Activated naive CD4-positive, alpha-beta T cell treated with anti-CD3 and anti-CD28 coated beads, Interleukin-2, amount 50 U/mL, for 24 hours (primary cell): ENCODE measurements at regions not wholly inside any gene's neighbourhood (a gene's known extent, or its start where the extent isn't known, plus 50 kb on each side); places are given as distances from the start of the nearest gene placed in this dataset.

ENCODE experiments used
- H3K27ac Mint-ChIP-seq: one replicate; pipeline ENCODE4 v1.8.0; 2021; ENCODE audit warnings: mild to moderate bottlenecking, mixed read lengths
- H3K27me3 Mint-ChIP-seq: one replicate; pipeline ENCODE4 v1.8.0; 2021; ENCODE audit warnings: mixed read lengths
- H3K36me3 Mint-ChIP-seq: one replicate; pipeline ENCODE4 v1.8.0; 2021; ENCODE audit warnings: mixed read lengths
- H3K4me1 Mint-ChIP-seq: one replicate; pipeline ENCODE4 v1.8.0; 2021; ENCODE audit warnings: mixed read lengths
- H3K4me3 Mint-ChIP-seq: one replicate; pipeline ENCODE4 v1.8.0; 2021; ENCODE audit warnings: mild to moderate bottlenecking, mixed read lengths
- H3K9me3 Mint-ChIP-seq: one replicate; pipeline ENCODE4 v1.8.0; 2021; ENCODE audit warnings: mixed read lengths

DNA sequence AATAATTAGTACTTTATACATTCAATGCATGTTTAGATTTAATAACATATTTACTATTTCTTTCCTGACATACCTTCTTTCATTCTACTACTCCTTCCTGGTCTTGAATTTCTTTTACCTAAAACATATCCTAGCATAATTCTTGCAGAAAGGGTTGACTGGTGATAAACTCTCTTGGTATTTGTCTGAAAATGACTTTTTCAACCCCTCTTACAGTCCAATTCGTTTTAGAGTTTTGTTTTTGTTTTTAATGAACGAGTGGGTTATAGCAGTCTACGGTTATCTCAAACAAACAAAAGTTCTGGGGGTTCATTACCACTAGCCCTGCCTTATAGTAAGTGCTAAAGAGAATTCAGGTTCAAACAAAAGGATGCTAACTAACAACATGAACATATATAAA is 69.6 kb upstream of the ALDH1B1 start:
- no peak overlapping the region for H3K4me3 Mint-ChIP-seq
- H3K9me3 Mint-ChIP-seq, result no peaks in the 10 kb centered on the region
- peaks cover 2% of the 10 kb centered on the region for H3K36me3 Mint-ChIP-seq
- H3K4me1 Mint-ChIP-seq, result no peaks in the 10 kb centered on the region
- H3K27ac Mint-ChIP-seq, result no peak overlapping the region
- peaks cover 7% of the 10 kb centered on the region for H3K27me3 Mint-ChIP-seq

DNA sequence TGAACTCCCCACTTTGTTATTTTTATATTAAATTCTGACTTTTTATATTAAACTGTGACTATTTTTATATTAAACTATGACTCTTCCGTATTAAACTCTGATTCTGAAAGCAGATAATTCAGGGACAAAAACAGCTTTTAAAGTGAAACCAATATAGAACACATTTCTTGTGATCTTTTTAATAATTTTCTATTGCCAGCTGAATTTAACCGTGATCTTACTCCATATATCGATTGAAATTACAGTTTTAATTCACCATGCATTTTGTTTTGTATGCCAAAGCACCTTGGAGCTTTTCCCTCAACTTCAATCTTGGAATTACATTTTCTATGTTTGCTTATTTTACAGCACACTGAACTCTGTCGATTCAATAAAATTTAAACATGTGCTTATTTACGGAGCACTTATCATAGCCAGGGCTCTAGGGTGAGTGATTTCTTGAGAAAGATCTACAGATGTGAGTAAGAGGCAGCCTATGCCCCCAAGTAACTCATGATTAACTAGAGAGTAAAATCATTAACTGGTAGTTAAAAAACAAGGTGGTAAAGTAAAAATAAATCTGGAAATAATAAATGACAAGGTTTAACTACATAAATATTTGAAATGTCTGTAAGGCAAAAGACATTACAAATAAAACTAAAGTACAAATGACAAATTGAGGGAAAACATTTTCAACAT is 72.9 kb upstream of the ALDH1B1 start:
- Mint-ChIP-seq H3K4me1 (no peaks in the 10 kb centered on the region), H3K36me3 (peaks cover 2% of the 10 kb centered on the region), H3K27me3 (peaks cover 7% of the 10 kb centered on the region), H3K9me3 (no peaks in the 10 kb centered on the region), H3K27ac (no peak overlapping the region), H3K4me3 (no peak overlapping the region)

DNA sequence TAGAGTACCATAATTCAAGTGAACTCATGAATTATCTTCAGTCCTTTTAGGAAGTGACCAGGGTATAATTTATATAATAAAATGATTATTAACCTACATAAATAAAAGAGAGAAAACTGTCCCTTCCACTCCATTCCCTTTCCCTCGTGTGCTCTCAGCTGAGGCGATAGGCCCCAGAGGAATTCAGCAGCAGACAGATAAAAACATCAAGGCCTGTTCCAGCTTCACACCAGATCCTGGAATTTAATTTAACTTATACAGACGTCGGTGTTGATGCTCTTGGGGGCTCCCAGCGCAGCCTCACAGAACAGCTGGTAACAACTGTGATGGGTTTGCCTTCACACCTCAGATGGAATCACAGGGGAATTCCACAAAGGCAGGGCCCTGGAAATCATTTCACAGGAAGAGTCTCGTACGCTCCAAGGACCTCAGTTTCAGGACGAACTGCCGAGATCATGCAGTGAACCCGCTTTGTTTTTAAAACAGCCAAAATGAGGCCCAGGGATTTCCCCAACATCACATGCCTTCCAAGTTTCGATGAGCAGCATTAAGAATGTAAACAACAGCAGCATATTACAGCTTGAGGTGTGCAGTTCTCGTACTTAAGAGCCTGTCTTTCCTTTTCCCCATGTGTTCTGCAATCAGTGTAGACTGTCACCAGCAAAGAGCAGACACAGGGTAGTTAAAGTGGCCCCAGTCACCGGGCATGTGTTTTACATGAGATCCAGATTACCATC is 73.6 kb upstream of the ALDH1B1 start:
- Mint-ChIP-seq H3K27ac (no peak overlapping the region), H3K9me3 (no peaks in the 10 kb centered on the region), H3K27me3 (peaks cover 7% of the 10 kb centered on the region), H3K4me3 (no peak overlapping the region), H3K36me3 (peaks cover 2% of the 10 kb centered on the region), H3K4me1 (no peaks in the 10 kb centered on the region)

DNA sequence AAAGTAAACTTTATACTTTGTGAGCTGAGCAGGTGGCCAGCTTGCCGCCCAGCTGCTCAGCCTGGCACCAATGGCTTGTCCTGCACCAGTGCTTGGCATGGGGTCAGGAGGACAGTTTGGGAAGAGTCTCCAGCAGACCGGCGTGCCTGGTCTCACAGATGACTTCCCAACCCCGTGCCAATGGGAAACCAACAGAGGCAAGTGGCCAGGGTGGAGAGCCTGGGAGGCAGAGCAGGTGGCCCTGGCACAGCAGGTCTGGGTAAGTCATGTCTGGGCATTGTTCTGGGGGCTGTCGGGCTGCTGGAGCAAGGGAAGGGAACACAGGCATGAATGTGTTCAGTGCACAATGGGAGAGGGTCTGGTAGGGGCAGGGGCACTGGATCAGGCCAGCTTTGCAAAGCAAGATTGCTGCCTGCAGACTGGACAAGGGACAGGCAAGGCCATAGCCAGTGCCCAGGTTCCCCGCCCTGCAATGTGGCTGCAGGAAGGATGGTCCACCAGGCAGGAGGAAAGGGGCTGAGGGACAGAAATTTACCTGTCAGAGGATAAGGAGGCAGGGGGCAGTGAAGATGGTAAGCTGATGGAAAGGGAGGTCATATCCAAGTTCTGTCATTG is 76.2 kb upstream of the ALDH1B1 start:
- Mint-ChIP-seq H3K27me3 (peaks cover 2% of the 10 kb centered on the region), H3K36me3 (no peaks in the 10 kb centered on the region), H3K27ac (no peak overlapping the region), H3K9me3 (no peaks in the 10 kb centered on the region), H3K4me3 (no peak overlapping the region), H3K4me1 (no peaks in the 10 kb centered on the region)

DNA sequence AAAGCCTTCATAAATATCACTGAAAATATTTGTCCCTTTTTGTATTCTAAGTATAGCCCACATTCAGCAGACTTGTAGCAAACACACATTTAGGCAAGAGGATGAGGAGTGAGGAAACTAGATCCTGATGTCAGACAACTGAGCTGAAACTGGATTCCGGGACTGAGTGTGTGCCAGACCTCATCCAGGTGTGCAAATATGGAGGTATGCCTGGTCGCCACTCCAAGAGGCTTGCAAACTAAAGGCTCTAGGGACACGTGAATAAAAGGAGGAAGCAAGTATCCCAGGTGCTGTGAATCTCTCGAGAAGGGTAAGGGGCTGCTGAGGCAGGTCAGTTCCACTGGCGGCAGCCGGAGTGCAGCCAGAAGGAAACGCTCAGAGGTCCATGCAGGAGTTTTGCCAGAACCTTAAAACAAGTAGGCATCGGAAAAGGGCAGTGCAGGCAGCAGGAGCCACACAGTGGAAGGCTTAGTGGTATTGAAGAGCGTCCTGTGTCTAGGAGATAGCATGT is 77.4 kb upstream of the ALDH1B1 start:
- H3K4me1 Mint-ChIP-seq, result no peaks in the 10 kb centered on the region
- H3K9me3 Mint-ChIP-seq, result no peaks in the 10 kb centered on the region
- peaks cover 6% of the 10 kb centered on the region for H3K27me3 Mint-ChIP-seq
- no peaks in the 10 kb centered on the region for H3K36me3 Mint-ChIP-seq
- H3K4me3 Mint-ChIP-seq, result no peak overlapping the region
- no peak overlapping the region for H3K27ac Mint-ChIP-seq

DNA sequence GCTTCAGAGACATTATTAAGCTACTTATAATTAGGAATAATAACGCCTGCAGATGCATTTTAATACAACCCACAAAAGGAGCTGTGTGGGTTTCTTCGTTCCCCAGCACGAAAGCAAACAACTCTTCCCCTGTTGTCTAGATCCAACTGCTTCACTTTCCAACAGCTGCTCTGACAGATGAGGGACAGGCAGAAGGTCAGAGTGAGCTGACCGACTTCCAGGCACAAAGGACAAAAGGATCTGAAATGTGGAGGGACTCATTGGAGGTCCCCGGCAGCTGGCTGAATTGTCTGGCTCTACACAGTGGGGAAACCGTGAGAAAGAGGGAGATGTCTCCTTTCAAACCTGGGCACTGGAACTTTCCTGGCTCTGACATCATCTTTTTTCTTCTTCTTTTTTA is 79.1 kb upstream of the ALDH1B1 start:
- no peaks in the 10 kb centered on the region for H3K4me1 Mint-ChIP-seq
- no peaks in the 10 kb centered on the region for H3K36me3 Mint-ChIP-seq
- H3K9me3 Mint-ChIP-seq, result no peaks in the 10 kb centered on the region
- no peak overlapping the region for H3K27ac Mint-ChIP-seq
- H3K27me3 Mint-ChIP-seq, result peaks cover 6% of the 10 kb centered on the region
- H3K4me3 Mint-ChIP-seq, result no peak overlapping the region

DNA sequence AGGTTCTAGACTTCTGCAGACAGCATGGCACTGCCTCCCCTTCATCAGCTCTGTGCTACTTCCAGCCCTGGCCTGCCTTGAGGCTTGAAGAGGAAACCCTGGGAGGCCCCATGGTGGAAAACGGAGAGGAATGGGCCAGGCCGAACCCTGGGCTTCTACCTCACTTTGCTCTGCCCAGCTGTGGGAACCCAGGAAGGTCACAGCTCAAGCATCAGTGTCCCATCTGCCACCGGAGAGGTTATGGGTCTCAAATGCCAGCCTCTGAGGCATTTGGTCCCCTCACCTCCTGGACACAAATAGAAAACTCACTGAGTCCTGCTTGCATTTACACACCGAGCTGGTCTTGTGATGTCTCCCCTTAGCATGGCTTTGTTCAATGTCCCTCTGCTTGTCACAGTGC is 80.1 kb upstream of the ALDH1B1 start:
- no peak overlapping the region for H3K4me3 Mint-ChIP-seq
- H3K36me3 Mint-ChIP-seq, result no peaks in the 10 kb centered on the region
- H3K27ac Mint-ChIP-seq, result no peak overlapping the region
- H3K9me3 Mint-ChIP-seq, result no peaks in the 10 kb centered on the region
- peaks cover 6% of the 10 kb centered on the region for H3K27me3 Mint-ChIP-seq
- H3K4me1 Mint-ChIP-seq, result no peaks in the 10 kb centered on the region

DNA sequence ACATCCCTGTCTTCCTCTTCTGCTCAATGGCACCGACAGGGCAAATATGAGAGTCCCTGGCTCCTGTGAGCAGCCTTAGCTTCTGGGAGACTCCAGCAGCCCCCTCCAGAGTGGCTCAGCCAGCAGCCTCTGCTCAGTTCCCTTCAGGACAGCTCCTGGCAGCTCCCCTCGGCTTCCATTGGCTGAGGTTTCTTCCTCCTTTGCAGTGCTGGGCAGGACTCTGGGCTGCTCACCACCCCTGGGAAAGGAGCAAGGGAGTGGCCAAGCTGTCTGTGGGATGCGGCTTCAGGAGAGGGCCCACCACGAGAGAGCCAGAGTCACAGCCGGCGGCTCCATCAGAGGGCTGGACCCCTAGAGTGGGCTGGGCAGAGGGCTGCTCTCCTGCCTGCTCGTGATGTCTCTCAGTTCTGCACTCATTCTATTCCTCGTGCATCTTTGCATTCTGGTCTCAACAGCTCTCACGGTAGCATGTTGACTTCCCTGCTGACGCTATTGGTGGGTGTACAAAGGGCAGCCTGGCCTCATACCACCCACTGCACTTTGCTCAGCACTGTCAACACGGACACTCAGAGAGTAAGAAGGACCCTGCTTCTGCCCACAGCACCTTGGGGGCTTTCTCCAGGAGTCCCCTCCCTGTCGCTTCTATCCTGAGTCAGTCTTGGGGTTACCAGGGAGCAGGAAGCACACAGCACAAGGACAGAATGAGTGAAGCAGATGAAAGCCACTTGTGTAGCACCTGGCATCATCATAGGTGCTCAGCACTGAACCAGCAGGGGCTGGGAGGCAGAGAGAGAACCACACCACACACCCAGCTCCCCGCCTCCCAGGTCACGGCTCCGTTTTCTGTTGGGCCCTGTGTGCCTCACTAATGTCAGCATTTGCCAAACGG is 80.9 kb upstream of the ALDH1B1 start:
- no peaks in the 10 kb centered on the region for H3K9me3 Mint-ChIP-seq
- H3K36me3 Mint-ChIP-seq, result no peaks in the 10 kb centered on the region
- peaks cover 6% of the 10 kb centered on the region for H3K27me3 Mint-ChIP-seq
- H3K27ac Mint-ChIP-seq, result no peak overlapping the region
- H3K4me3 Mint-ChIP-seq, result no peak overlapping the region
- no peaks in the 10 kb centered on the region for H3K4me1 Mint-ChIP-seq

DNA sequence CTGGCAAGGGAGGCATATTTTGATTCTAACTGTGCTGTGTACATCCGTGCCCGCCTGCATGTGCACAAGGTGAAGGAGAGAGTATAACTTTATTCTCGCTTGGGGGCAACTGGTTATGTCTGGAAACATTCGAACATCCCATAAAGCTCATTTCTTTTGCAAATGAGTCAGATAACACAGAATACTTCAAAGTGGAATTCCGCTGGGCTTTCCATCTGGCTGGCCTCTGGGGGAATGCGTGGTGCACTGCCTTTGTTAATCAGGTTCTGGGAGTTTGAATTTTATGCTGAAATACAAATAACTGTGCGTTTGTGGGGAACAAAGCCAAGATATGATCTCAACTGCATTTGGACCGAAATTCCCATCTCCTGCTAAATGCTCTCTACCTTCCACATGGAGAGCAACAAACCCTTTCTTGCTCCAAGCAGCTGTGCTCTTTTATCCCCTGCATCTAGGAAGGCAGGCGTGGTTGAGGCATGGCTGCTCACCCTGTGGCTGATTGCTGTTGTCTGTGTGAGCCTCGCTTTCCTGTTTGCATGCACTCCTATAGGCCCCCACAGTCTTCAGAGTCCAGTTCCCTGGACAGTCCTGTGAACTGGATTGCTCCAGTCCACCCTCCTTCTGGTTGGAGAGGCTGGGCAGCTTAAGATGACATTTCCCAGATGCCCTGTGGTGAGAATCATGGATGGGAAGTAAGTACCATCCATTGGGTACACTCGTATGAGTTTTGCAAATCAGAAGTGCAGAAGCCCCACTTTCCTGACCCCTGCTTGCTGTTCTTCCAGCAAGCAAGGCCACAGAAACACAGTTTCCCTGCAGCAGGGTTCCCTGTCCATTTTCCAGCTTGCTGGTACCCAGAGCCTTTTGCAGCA is 82.9 kb upstream of the ALDH1B1 start:
- Mint-ChIP-seq H3K27me3 (peaks cover 6% of the 10 kb centered on the region), H3K36me3 (no peaks in the 10 kb centered on the region), H3K27ac (no peak overlapping the region), H3K4me1 (no peaks in the 10 kb centered on the region), H3K9me3 (no peaks in the 10 kb centered on the region), H3K4me3 (no peak overlapping the region)

DNA sequence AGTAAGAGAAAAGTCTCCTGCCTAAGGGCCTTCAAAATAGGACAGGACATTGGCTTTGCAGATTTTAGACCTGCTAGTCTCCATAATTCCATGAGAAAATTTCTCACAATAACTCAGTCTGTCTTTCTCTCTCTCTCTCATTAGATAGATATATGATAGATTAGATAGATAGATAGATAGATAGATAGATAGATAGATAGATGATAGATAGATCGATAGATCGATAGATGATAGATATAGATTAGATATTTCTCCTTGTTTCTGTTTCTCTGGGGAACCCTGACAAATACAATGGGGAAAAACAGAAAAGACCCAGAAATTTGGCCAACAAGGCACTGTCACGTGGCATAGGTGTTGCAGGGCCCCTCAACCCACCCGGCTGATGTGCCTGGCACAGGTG is 84.4 kb upstream of the ALDH1B1 start:
- no peaks in the 10 kb centered on the region for H3K36me3 Mint-ChIP-seq

DNA sequence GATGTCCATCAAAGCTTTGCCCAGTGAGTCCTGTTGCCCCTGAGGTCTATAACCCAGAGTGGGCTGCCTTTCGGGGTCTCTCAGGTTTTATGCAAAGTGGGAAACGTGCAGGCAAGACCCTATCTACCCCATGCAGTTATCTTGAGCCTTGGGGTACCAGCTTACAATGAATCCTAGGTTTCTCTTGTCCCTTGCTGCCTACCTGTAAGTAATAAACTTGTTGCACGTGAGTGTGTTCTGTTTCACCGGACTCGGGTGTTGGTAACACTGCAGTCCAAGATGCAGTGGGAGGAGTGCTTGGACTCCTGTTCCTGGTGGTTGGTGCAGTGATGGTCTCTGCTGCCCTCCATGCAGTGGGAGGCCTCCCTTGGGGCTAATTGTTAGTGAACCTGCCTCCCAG is 85.6 kb upstream of the ALDH1B1 start:
- no peak overlapping the region for H3K4me3 Mint-ChIP-seq
- H3K27ac Mint-ChIP-seq, result no peak overlapping the region
- no peaks in the 10 kb centered on the region for H3K4me1 Mint-ChIP-seq
- H3K27me3 Mint-ChIP-seq, result peaks cover 4% of the 10 kb centered on the region
- no peaks in the 10 kb centered on the region for H3K36me3 Mint-ChIP-seq
- H3K9me3 Mint-ChIP-seq, result no peaks in the 10 kb centered on the region

More for the DNA sequence above, 84.4 kb upstream of the ALDH1B1 start:
- peaks cover 5% of the 10 kb centered on the region for H3K27me3 Mint-ChIP-seq
- H3K27ac Mint-ChIP-seq, result no peak overlapping the region
- H3K4me3 Mint-ChIP-seq, result no peak overlapping the region
- no peaks in the 10 kb centered on the region for H3K9me3 Mint-ChIP-seq
- H3K4me1 Mint-ChIP-seq, result no peaks in the 10 kb centered on the region

DNA sequence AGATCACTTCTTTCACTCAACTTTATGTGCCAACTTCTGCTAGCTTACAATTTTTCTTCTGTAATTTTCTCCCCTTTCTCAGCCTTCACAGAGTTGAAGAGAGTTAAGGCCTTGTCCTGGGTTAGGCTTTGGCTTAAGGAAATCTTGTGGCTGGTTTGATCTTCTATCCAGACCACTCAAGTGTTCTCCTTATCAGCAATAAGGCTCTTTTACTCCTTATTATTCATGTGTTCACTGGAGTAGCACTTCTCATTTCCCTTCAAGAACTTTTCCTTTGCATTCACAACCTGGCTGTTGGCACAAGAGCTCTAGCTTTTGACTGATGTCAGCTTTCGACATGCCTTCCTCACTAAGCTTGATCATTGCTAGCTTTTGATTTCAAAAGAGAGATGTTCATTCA is 86.9 kb upstream of the ALDH1B1 start:
- Mint-ChIP-seq H3K36me3 (no peaks in the 10 kb centered on the region), H3K9me3 (no peaks in the 10 kb centered on the region), H3K27ac (no peak overlapping the region), H3K4me1 (no peaks in the 10 kb centered on the region), H3K27me3 (peaks cover 2% of the 10 kb centered on the region), H3K4me3 (no peak overlapping the region)

DNA sequence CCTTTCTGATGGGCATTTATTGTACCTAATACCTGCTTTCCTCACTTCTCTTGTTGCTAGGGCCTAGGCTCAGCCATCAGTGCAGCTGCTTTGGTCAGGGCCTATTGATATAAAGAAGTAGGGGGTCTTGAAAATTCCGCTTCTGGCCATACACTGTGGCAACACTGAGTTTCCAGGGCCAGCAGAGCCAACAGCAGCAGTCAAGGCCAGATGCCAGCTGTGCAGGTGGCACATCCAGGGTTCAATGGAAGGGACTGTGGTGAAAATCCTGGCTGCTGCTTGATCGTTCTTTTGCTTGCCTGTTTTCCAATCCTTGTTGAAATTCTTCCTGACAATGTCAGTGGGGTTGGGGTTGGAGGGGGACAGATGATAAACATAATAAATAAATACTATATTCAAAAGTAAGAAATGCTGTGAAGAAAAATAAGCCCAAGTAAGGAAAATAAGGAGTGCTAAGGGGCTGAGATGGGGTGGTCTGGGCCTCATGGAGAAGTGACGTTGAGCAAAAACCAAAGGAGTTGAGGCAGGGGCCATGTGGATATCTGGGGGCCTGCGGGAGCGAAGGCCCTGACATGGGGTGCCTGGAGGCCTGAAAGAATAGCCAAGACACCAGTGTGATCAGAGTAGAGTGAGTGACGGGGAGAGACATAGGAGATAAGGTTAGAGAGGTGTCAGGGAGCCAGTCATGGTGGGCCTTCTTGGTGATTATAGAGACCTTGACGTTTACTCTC is 91.0 kb upstream of the ALDH1B1 start:
- Mint-ChIP-seq H3K4me3 (no peak overlapping the region), H3K27ac (no peak overlapping the region), H3K4me1 (no peaks in the 10 kb centered on the region), H3K9me3 (no peaks in the 10 kb centered on the region), H3K36me3 (no peaks in the 10 kb centered on the region), H3K27me3 (no peaks in the 10 kb centered on the region)

DNA sequence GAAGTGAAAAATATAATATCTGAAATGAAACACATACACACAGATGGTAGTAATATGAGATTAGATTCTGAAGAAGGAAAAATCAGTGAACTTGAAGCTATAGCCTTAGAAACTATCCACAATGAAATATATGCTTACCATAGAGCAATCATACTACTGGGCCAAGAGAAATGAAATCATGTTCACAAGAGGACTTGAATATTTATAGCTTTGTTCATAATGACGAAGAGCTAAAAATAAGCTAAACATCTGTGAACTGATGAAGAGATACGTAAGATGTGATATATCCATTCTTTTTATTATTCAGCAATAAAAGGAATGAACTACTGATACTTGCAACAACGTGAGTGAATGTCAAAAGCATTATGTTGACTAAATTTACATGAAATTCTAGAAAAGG is 92.6 kb upstream of the ALDH1B1 start:
- Mint-ChIP-seq H3K4me3 (no peak overlapping the region), H3K27ac (no peak overlapping the region), H3K9me3 (no peaks in the 10 kb centered on the region), H3K36me3 (no peaks in the 10 kb centered on the region), H3K4me1 (no peaks in the 10 kb centered on the region), H3K27me3 (no peaks in the 10 kb centered on the region)
